Natural killer cell (primary cell): ENCODE measurements at regions not wholly inside any gene's neighbourhood (a gene's known extent, or its start where the extent isn't known, plus 50 kb on each side); places are given as distances from the start of the nearest gene placed in this dataset.

ENCODE experiments used
- ATAC-seq, 3 donors: fragments of 150-1000 bp in 2 of 3; fragments of 200-7000 bp in 1 of 3; cut with Tn5 transposase; 1 replicate in 1 of 3; 2 replicates in 2 of 3; pipeline ENCODE4 v1.10.0; 2021; ENCODE audit warnings: mild to moderate bottlenecking in 2 of 3, moderate library complexity in 2 of 3
- DNase-seq, 2 donors: peaks; one replicate each; pipeline versions ENCODE4 v3.0.0 to v3.0.0-alpha.2; 2013 to 2021; ENCODE audit warnings: mixed read lengths in 1 of 2
- H3K27ac ChIP-seq: one replicate; pipeline ENCODE4 v1.5.1; 2013; ENCODE audit warnings: mild to moderate bottlenecking, low read length
- H3K27me3 ChIP-seq: one replicate; pipeline ENCODE4 v1.6.1; 2013; ENCODE audit warnings: low read length; ENCODE audit not compliant: control insufficient read depth, insufficient read depth
- H3K36me3 ChIP-seq: one replicate; pipeline ENCODE4 v1.6.1; 2013; ENCODE audit warnings: low read length; ENCODE audit not compliant: control insufficient read depth, insufficient read depth
- H3K4me1 ChIP-seq: one replicate; pipeline ENCODE4 v1.6.1; 2013; ENCODE audit warnings: low read length; ENCODE audit not compliant: control insufficient read depth, insufficient read depth
- H3K4me3 ChIP-seq: one replicate; pipeline ENCODE4 v1.5.1; 2013; ENCODE audit warnings: low read length
- H3K9me3 ChIP-seq: one replicate; pipeline ENCODE4 v1.6.1; 2013; ENCODE audit warnings: low read length; ENCODE audit not compliant: control insufficient read depth, insufficient read depth
- H3K27ac Mint-ChIP-seq, 2 donors: one replicate each; pipeline ENCODE4 v1.8.0; 2022; ENCODE audit warnings: mild to moderate bottlenecking in 2 of 2, mixed read lengths in 2 of 2, moderate library complexity in 1 of 2
- H3K27me3 Mint-ChIP-seq, 2 donors: one replicate each; pipeline ENCODE4 v1.8.0; 2022; ENCODE audit warnings: low read depth in 2 of 2, mixed read lengths in 2 of 2
- H3K36me3 Mint-ChIP-seq: one replicate; pipeline ENCODE4 v1.8.0; 2022; ENCODE audit warnings: mixed read lengths
- H3K4me1 Mint-ChIP-seq, 2 donors: one replicate each; pipeline ENCODE4 v1.8.0; 2022; ENCODE audit warnings: mixed read lengths in 2 of 2
- H3K4me3 Mint-ChIP-seq: one replicate; pipeline ENCODE4 v1.8.0; 2022; ENCODE audit warnings: mild to moderate bottlenecking, moderate library complexity, mixed read lengths
- H3K9me3 Mint-ChIP-seq, 2 donors: one replicate each; pipeline ENCODE4 v1.8.0; 2022; ENCODE audit warnings: mixed read lengths in 2 of 2
- CTCF ChIP-seq: fragments of 200-600 bp; IDR thresholded peaks from one replicate; pipeline ENCODE4 v1.8.0; 2022; ENCODE audit warnings: antibody characterized with exemption
- WGBS: methylation state at CpG from one replicate; pipeline ENCODE4 v1.1.7; 2013; ENCODE audit warnings: missing lambda C conversion rate; ENCODE audit not compliant: insufficient coverage; 5-methylcytosine and 5-hydroxymethylcytosine counted together
- intact Hi-C: fragments of 100-400 bp; cut with micrococcal nuclease; formaldehyde crosslinking; loops from one replicate; pipeline ENCODE4 v1.14.2; 2022

DNA sequence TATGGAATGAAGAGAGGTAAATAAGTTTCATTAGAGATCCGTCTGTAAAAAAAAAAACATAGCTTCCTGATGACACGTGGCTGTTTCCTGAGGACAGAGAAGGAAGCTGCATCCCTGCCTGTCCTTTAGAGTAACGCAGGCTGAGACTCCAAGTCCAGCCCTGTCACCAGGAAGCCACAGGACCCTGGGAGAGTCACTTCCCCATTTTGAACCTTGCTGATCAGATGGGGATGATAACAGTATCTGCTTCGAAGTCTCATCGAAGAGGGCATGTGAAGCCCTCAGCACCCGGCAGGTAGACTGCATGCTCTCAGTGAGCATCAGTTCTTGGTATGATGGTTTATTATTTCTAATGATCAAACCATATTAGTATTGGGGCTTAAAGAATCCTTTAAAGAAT, 139.1 kb upstream of the KCNG1 start:
- Histone ChIP-seq H3K27me3 (no peaks in the 10 kb centered on the region), H3K27ac (no peak overlapping the region), H3K4me3 (no peak overlapping the region), H3K9me3 (no peaks in the 10 kb centered on the region), H3K4me1 (no peaks in the 10 kb centered on the region), H3K36me3 (no peaks in the 10 kb centered on the region)
- Mint-ChIP-seq H3K36me3 (no peaks in the 10 kb centered on the region), H3K27me3 (peaks cover 24 to 46% of the 10 kb centered on the region in 2 donors), H3K9me3 (no peaks in the 10 kb centered on the region), H3K27ac (no peak overlapping the region), H3K4me1 (no peaks in the 10 kb centered on the region), H3K4me3 (no peak overlapping the region)
- ATAC-seq (no peak), DNase-seq (no peak)
- intact Hi-C loops: no loop called here
- no peak for TF ChIP-seq CTCF
- WGBS: 36% methylated on average over 6 of the region's 6 CpGs

DNA sequence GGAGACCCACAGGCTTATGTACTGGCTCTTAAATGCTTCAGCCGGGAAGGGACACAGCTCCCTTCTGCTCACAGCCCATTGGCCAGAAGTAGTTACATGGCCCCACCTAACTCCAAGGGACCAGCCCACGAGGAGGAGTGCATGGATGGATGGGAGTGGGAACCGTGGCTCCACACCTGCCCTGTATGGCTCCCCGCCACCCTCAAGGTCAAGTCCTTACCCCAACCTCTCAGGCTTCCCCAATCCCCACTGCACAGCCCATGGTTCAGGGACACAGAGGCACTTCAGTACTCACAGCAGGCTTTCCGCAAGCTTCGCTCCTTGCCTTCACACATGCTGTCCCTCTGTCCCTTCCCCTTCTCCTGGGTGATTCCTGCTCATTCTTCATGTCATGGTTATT, 137.9 kb upstream of the KCNG1 start:
- Histone ChIP-seq H3K4me3 (no peak overlapping the region), H3K4me1 (no peaks in the 10 kb centered on the region), H3K36me3 (no peaks in the 10 kb centered on the region), H3K27ac (no peak overlapping the region), H3K9me3 (no peaks in the 10 kb centered on the region), H3K27me3 (no peaks in the 10 kb centered on the region)
- no peak overlapping the region for H3K4me3 Mint-ChIP-seq
- H3K4me1 Mint-ChIP-seq: no peaks in the 10 kb centered on the region
- intact Hi-C loops: no loop called here
- ATAC-seq: no peak
- WGBS: 76% methylated on average over 6 of the region's 6 CpGs
- H3K36me3 Mint-ChIP-seq: no peaks in the 10 kb centered on the region
- H3K27ac Mint-ChIP-seq: no peak overlapping the region
- H3K27me3 Mint-ChIP-seq: peaks cover 29 to 50% of the 10 kb centered on the region in 2 donors
- TF ChIP-seq CTCF: no peak
- H3K9me3 Mint-ChIP-seq: no peaks in the 10 kb centered on the region
- DNase-seq: no peak

DNA sequence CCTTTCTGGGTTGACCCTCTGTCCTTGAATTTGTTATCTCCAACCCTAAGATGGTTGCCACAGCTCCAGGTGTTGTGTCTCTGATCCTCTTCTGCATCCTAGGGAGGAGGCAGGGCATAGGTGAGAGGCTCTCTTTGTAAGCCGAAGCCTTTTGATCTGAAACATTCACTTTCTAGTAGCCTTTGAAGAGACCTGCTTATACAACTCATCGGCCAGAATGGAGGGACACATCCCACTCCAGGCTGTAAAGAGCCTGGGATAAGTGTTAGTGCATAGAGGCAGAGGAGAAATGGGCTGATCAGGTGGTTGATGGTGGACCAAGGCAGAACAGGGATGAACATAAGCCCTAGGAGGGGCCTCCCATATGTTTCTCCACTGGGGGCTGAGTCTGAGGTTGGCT, 137.1 kb upstream of the KCNG1 start:
- Mint-ChIP-seq H3K36me3 (no peaks in the 10 kb centered on the region), H3K9me3 (no peaks in the 10 kb centered on the region), H3K27me3 (peaks cover 35 to 59% of the 10 kb centered on the region in 2 donors), H3K4me1 (no peaks in the 10 kb centered on the region), H3K27ac (no peak overlapping the region), H3K4me3 (no peak overlapping the region)
- 68% methylated on average over 2 of the region's 2 CpGs for WGBS
- Histone ChIP-seq H3K9me3 (no peaks in the 10 kb centered on the region), H3K4me3 (no peak overlapping the region), H3K27ac (no peak overlapping the region), H3K4me1 (no peaks in the 10 kb centered on the region), H3K27me3 (no peaks in the 10 kb centered on the region), H3K36me3 (no peaks in the 10 kb centered on the region)
- intact Hi-C loops: no loop called here
- no peak for DNase-seq
- TF ChIP-seq CTCF: no peak
- no peak for ATAC-seq

- ATAC-seq (no peak), DNase-seq (no peak)
- no peaks in the 10 kb centered on the region for H3K4me1 Mint-ChIP-seq
- no peaks in the 10 kb centered on the region for H3K9me3 ChIP-seq
- no peak overlapping the region for H3K27ac ChIP-seq
- no peaks in the 10 kb centered on the region for H3K9me3 Mint-ChIP-seq
- H3K27me3 ChIP-seq: no peaks in the 10 kb centered on the region
- no peak for TF ChIP-seq CTCF
- H3K27me3 Mint-ChIP-seq: peaks cover 35 to 61% of the 10 kb centered on the region in 2 donors
- no peaks in the 10 kb centered on the region for H3K4me1 ChIP-seq
- no peaks in the 10 kb centered on the region for H3K36me3 Mint-ChIP-seq
- WGBS: 81% methylated on average over 8 of the region's 8 CpGs
- no peak overlapping the region for H3K4me3 Mint-ChIP-seq
- no peak overlapping the region for H3K4me3 ChIP-seq
- intact Hi-C loops: no loop called here
- H3K27ac Mint-ChIP-seq: no peak overlapping the region
- H3K36me3 ChIP-seq: no peaks in the 10 kb centered on the region
Measured at GRCh38 chr20:51159303-51159702, 136.4 kb upstream of the KCNG1 start.
